GM12872 (cell line): ENCODE measurements at regions not wholly inside any gene's neighbourhood (a gene's known extent, or its start where the extent isn't known, plus 50 kb on each side); places are given as distances from the start of the nearest gene placed in this dataset.

Experiments used
- CTCF ChIP-seq: IDR thresholded peaks from 3 replicates; pipeline ENCODE4 v1.5.1; 2011; ENCODE audit warnings: low read depth, mild to moderate bottlenecking, low read length, moderate library complexity; ENCODE audit not compliant: insufficient read depth

DNA sequence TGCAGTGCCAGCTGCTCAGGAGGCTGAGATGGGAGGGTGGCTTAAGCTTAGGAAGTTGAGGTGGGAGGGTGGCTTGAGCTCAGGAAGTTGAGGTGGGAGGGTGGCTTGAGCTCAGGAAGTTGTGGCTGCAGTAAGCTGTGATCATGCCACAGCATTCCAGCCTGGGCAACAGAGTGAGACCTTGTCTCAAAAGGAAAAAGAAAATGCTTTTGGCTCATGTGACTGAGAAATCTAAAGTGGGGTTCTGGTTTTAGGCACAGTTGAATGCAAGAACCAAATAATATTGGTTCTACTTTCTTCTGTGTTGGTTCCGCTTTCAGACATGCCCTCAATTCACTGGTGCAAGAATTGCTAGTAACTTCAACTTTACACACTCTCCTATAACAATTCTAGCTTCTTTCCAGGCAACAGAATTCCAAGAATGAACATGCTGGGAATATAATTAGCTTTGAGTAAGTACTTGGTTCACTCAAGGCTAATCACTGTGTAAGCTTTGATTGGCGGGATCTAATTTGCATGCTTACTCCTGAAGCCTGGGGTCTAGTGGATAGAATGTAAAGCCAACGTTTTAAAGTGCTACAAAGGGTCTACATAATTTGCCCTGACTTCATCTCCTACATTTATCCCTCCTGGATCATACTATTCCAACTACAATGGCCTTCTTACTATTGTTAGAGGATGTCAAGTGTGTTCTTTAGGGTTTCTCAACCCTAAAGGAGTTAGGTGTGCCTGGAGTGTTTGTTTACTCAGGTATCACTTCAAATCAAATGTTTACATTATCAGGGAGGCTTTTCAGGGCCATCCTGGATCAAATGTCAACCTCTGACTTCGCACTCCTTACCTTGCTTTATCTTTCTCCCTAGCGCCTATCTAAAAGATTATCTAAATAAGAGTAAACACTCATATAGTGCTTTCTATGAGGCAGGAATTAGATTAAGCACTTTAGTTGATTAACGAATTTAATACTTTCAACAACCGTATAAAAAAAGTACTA lies 115.1 kb downstream of the SLC16A1 start:
- no peak for TF ChIP-seq CTCF

DNA sequence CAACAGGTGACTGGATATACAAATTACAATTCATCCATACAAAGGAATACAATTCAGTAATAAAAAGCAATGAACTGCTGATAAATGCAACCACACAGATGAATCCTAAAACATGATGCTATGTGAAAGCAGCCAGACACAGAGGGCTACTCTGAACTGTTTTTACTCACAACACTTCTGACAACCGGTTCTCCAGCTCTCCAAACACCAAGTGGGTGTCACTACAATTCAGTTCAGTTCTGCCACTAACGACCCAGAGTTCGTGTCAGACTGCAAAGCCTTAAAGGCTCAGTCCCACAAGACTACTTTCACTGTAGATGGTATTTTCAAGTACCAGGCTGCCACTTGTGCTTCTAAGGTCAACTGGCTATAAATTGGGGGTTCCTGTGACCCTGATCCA lies 119.4 kb downstream of the SLC16A1 start:
- TF ChIP-seq CTCF = no peak

DNA sequence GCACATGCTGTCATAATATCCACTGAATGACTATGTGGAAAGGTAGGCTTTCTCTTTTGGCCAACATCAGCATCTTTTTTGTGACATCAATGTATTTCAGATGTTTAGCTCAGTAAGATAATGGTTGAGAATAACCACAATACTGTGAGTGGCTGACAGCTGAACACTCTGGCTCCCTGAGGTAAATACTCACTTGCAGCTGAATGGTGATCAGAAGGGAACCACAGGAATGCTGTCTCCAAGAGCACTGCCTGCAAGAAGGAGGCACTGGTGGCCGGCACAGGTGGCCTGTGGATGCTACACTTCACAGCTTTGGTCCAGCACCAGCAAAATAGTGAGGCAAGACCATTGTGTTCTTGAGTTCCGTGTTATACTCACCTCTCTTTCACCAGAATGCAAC lies 118.7 kb upstream of the PPM1J start:
- TF ChIP-seq CTCF = no peak

DNA sequence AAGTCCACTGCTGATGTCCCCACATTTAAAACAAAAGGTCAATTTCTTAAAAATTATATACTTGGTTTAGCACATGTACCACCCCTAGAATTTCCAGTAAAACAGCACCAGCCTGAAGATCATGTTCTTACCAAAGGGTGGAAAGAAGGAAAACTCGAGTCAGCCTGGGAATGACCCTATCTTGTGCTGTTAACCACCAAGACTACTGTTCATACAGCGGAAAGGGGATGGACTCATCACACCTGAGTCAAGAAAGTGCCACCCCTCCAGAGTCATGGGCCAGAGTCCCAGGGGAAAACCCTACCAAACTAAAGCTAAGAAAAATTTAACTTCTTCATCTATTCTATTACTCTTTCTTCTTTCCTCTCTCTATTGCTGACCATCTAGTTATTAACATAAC lies 113.6 kb upstream of the PPM1J start:
- no peak for TF ChIP-seq CTCF

DNA sequence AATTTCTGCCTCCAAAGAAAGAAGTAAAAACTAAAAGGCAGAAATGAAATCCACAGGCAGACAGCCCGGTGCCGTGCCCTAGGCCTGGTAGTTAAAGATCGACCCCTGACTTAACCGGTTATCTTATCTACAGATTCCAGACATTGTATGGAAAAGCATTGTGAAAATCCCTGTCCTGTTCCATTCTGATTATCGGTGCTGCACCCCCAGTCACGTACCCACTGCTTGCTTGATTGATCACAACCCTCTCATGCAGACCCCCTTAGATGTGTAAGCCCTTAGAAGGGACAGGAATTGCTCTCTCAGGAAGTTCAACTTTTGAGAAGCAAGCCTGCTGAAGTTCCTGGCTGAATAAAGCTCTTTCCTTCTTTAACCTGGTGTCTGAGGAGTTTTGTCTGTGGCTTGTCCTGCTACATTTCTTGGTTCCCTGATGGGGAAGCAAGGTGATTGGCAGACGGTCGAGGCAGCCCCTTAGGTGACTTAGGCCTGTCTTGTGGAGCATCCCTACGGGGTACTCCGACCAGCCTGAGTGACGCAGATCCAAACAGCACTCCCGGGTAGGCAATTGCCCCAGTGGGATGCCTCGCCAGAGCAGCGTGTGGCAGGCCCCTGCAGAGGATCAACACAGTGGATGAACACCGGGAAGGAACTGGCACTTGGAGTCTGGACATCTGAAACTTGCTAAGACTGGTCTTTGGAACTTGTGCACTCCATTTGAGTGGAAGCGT lies 111.2 kb upstream of the PPM1J start:
- TF ChIP-seq CTCF = no peak

DNA sequence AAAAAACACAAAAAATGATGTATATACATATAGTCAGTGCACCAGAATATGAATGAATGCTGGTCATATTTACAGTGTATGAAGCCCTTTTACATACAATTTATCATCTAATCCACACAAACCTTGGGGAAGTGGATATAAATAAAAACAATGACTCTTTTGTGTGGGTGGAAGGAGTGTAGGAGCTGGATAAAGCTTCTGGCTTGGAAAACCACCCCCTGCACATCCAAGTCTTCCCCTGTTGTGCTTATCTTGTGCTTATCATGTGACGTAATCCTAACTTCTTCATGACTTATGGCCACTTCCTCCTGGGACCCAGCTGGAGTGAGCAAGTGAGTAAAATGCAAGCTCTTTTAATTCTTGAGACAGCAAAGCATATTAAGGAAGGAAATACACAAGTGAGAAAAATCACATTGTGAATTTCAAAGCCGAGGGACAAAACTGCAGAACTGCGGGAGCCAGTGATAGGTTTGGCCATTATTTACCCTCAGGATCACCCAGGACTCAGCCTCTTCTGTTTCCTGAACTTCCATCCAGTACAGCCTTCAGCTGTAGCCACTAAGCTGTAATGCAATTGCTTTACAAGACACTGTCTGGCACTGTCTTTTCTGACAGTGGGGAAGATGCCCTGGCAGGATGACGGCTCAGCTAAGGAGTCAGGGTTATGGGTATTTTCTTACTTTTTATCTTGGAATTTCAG lies 104.0 kb upstream of the PPM1J start:
- no peak for TF ChIP-seq CTCF

DNA sequence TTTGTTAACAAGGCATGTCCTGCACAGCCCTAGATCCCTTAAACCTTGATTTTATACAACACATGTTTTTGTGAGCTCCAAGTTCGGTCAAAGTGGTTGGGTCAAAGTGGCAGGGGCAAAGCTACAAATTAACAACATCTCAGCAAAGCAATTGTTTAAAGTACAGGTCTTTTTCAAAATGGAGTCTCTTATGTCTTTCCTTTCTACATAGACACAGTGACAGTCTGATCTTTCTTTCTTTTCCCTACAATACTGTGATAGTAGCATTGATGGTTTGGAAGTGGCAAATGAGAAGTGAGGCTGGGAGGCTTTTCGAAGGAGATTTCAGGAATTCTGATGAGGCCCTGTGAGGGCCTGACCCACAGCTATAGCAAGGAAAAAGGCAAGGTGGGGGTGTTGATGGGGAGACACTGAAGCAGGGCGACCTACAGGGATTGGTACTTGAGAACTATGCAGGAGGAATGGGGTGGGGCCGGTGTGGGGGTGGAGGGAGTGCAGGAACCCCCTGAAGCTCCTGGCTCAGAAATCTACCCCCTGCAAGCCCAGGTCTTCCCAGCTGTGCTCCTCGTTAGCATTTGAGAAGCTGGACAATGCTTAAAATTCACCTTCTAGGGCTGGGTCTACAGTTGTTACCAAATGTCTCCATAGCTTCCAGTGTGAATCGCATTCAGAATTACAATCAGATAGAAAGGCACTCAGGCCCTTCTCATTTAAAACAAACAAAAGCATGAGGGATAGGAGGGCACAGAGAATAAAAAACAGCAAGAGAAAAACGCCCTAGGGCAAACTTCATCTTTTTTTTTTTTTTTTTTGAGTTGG lies 102.6 kb upstream of the PPM1J start:
- no peak for TF ChIP-seq CTCF
